Gastroesophageal sphincter (tissue), 4 donors: ENCODE measurements at regions not wholly inside any gene's neighbourhood (a gene's known extent, or its start where the extent isn't known, plus 50 kb on each side); places are given as distances from the start of the nearest gene placed in this dataset.

Experiments
- ATAC-seq: fragments of 150-250 bp; one replicate; pipeline ENCODE4 v1.9.1; 2016; ENCODE audit warnings: mild to moderate bottlenecking, moderate library complexity
- H3K27ac ChIP-seq, 4 donors: fragments of 200-600 bp; sonication (generic) in 3 of 4; 1 replicate in 3 of 4; 2 replicates in 1 of 4; pipeline ENCODE4 v1.5.1; 2016 to 2019
- H3K27me3 ChIP-seq: fragments of 200-600 bp; sonication (generic); one replicate; pipeline ENCODE4 v1.5.1; 2019
- H3K36me3 ChIP-seq, 2 donors: fragments of 200-600 bp; sonication (generic); one replicate each; pipeline ENCODE4 v1.5.1; 2019; ENCODE audit warnings: control low read depth in 1 of 2
- H3K4me1 ChIP-seq, 3 donors: fragments of 200-600 bp; sonication (generic); 1 replicate in 2 of 3; 2 replicates in 1 of 3; pipeline ENCODE4 v1.5.1; 2016 to 2019; ENCODE audit warnings: control low read depth in 2 of 3
- H3K4me3 ChIP-seq, 2 donors: fragments of 200-600 bp; sonication (generic); one replicate each; pipeline ENCODE4 v1.5.1; 2019; ENCODE audit warnings: mild to moderate bottlenecking in 1 of 2, moderate library complexity in 1 of 2
- H3K9me3 ChIP-seq, 3 donors: fragments of 200-600 bp; sonication (generic); one replicate each; pipeline ENCODE4 v1.5.1; 2017 to 2019; ENCODE audit warnings: control low read depth in 2 of 3
- CTCF ChIP-seq, 4 experiments: fragments of 200-600 bp in 2 of 4; fragments of 450-650 bp in 2 of 4; sonication (generic) in 1 of 4; IDR thresholded peaks; one replicate each; pipeline ENCODE4 v1.5.1; 2017 to 2019; ENCODE audit warnings: antibody characterized with exemption in 4 of 4, mild to moderate bottlenecking in 2 of 4, moderate library complexity in 2 of 4
- EP300 ChIP-seq: sonication (generic); formaldehyde crosslinking; IDR thresholded peaks from one replicate; pipeline ENCODE4 v1.6.1; 2017; ENCODE audit warnings: antibody characterized with exemption, mild to moderate bottlenecking
- POLR2A ChIP-seq, 2 donors: fragments of 450-650 bp; IDR thresholded peaks; one replicate each; pipeline ENCODE4 v1.6.1; 2017; ENCODE audit warnings: antibody characterized with exemption in 2 of 2, mild to moderate bottlenecking in 2 of 2, moderate library complexity in 1 of 2
- POLR2AphosphoS5 ChIP-seq: sonication (generic); formaldehyde crosslinking; IDR thresholded peaks from one replicate; pipeline ENCODE4 v1.6.1; 2017; ENCODE audit warnings: antibody characterized with exemption
- WGBS, 2 donors: methylation state at CpG; one replicate each; pipeline ENCODE4 v1.1.5; 2018; ENCODE audit warnings: low coverage in 1 of 2; 5-methylcytosine and 5-hydroxymethylcytosine counted together

GRCh38 chr13:99131410-99131809 is 69.2 kb upstream of the UBAC2 start:
- H3K9me3 ChIP-seq = peaks cover 0 to 10% (median 0%) of the 10 kb centered on the region in 3 donors
- 96 to 100% methylated on average over 4 of the region's 4 CpGs for WGBS, 2 donors
- H3K27me3 ChIP-seq = no peaks in the 10 kb centered on the region
- ATAC-seq = no peak
- no peaks in the 10 kb centered on the region for H3K4me1 ChIP-seq
- H3K4me3 ChIP-seq = no peak overlapping the region
- TF ChIP-seq POLR2A (IDR thresholded peaks at IDR 0.05) (no peak), CTCF (IDR thresholded peaks at IDR 0.05) (no peak), POLR2AphosphoS5 (no peak), EP300 (no peak)
- H3K36me3 ChIP-seq = no peaks in the 10 kb centered on the region
- no peak overlapping the region for H3K27ac ChIP-seq

DNA sequence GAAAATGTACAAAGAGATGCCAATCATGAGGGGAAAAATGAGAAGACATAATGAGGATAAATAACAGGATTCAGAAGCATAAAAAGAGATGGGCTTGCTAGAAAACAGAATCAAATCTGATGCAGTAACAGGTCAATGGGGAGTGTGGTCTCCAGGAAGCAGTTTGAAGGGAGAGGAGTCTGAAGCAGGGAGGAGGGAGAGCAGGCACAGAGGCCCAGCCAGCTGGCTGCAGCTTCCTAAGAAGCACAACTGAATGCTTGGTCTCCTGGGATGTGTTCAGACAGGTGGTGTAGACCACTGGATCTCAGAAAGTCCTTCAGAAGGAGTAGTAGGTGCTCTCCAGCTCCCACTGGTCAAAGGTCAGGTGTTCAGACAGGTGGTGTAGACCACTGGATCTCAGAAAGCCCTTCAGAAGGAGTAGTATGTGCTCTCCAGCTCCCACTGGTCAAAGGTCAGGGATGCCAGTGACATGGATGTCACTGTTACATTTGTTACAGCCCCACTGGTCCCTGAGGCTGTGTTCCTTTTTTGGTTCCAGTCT is 68.3 kb upstream of the UBAC2 start:
- Histone ChIP-seq H3K9me3 (peaks cover 0 to 10% (median 0%) of the 10 kb centered on the region in 3 donors), H3K27me3 (no peaks in the 10 kb centered on the region), H3K36me3 (no peaks in the 10 kb centered on the region), H3K4me1 (no peaks in the 10 kb centered on the region), H3K4me3 (no peak overlapping the region), H3K27ac (no peak overlapping the region)
- no peak for TF ChIP-seq CTCF (IDR thresholded peaks at IDR 0.05)
- no peak for TF ChIP-seq POLR2AphosphoS5
- no peak for TF ChIP-seq EP300
- TF ChIP-seq POLR2A (IDR thresholded peaks at IDR 0.05) = no peak
- no peak for ATAC-seq

DNA sequence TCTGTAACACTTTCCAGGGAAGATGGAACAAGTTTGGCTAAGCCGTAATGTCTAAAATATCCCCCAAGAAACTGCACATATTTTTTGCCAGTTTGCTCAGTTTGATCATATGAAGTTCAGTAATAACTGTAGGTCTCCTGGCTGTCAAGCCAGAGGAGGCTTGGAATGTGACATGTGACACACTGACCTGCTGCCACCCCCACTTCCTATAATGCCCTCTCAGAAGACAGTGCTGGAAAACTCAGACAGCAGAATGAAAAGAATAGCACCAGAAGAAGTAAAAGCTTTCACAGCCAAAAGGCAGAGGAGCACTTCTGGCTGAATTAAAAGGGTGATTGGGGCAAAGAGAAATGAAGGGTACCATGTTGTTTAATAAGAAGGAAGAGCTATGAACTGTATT is 67.4 kb upstream of the UBAC2 start:
- WGBS, 2 donors = 82 to 100% methylated on average over 1 of the region's 1 CpG
- Histone ChIP-seq H3K4me3 (no peak overlapping the region), H3K9me3 (peaks cover 0 to 10% (median 0%) of the 10 kb centered on the region in 3 donors), H3K27me3 (no peaks in the 10 kb centered on the region), H3K27ac (no peak overlapping the region), H3K36me3 (no peaks in the 10 kb centered on the region), H3K4me1 (no peaks in the 10 kb centered on the region)
- ATAC-seq = no peak
- no peak for TF ChIP-seq POLR2AphosphoS5
- no peak for TF ChIP-seq POLR2A (IDR thresholded peaks at IDR 0.05)
- no peak for TF ChIP-seq EP300
- no peak for TF ChIP-seq CTCF (IDR thresholded peaks at IDR 0.05)

DNA sequence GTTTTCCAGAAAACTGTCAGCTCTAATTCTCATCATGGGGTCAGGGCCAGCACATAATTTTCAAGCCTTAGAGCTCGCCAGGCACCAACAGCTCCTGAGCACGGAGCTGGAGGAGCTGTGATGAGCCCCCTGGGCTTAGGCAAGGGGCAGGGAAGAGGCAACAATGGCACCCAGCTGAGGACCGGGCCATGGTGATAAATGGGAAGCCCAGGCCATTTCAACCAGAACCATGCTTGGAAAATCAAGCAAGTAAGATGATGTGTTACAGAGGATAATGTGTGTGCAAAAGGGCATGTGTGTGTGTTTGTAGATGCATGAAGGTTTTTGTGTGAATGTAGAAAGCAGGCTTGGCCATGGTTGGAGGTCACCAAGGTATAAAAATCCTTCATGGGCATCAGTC is 66.8 kb upstream of the UBAC2 start:
- Histone ChIP-seq H3K36me3 (no peaks in the 10 kb centered on the region), H3K4me3 (no peak overlapping the region), H3K27me3 (no peaks in the 10 kb centered on the region), H3K27ac (no peak overlapping the region), H3K9me3 (peaks cover 0 to 10% (median 0%) of the 10 kb centered on the region in 3 donors), H3K4me1 (no peaks in the 10 kb centered on the region)
- ATAC-seq = no peak
- WGBS, 2 donors = no CpG with 5 or more reads among the region's 3 CpGs
- TF ChIP-seq CTCF (IDR thresholded peaks at IDR 0.05) (no peak), EP300 (no peak), POLR2AphosphoS5 (no peak), POLR2A (IDR thresholded peaks at IDR 0.05) (no peak)

DNA sequence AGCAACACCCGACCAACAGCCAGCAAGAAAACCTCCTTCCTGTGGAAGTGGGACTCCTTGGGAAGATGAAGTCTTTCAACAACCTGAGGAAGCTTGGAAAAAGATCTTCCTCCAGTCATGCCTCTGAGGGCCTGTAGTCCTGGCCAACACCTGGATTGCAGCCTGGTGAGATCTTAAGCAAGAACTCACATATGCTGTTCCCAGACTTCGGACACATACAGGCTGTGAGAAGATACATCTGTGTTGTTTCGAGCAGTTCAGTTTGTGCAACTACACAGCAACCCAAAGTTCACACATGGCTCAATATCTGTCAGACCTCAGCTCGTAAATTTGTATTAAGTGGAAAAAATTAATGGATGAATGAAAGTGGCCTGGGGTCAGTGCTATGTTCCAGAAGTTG is 65.1 kb upstream of the UBAC2 start:
- Histone ChIP-seq H3K36me3 (no peaks in the 10 kb centered on the region), H3K27me3 (no peaks in the 10 kb centered on the region), H3K4me3 (no peak overlapping the region), H3K27ac (no peak overlapping the region), H3K4me1 (no peaks in the 10 kb centered on the region), H3K9me3 (peaks cover 0 to 10% (median 0%) of the 10 kb centered on the region in 3 donors)
- no peak for TF ChIP-seq POLR2A (IDR thresholded peaks at IDR 0.05)
- TF ChIP-seq CTCF (IDR thresholded peaks at IDR 0.05) = no peak
- TF ChIP-seq POLR2AphosphoS5 = peak; percentile 24
- peak; percentile 77 for ATAC-seq
- WGBS, 2 donors = 70 to 100% methylated on average over 1 to 2 of the region's 4 CpGs
